ENCODE measurements at regions not wholly inside any gene's neighbourhood (a gene's known extent, or its start where the extent isn't known, plus 50 kb on each side); places are given as distances from the start of the nearest gene placed in this dataset.

DNA sequence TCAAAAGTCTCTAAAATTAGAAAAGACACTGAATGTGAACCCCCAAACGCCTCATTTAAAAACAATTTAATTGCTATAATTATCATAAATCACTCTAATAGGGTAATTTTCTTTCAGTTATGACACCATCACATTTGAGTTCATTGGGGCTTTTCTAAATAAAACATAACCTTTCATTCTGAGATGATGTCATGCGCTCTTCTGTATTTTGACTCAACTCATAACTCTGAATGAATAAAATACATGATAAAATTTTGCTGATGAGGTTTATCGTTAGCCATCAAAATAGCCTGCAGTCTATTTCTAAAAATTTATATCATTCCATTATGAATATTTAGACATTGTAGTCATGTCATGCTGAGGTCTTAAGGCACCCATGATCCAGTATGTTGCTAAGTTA, 1099.7 kb downstream of the SUCLG1 start:
- TF ChIP-seq ZNF274 (IDR thresholded peaks at IDR 0.05; ENCODE audit: low read depth, low read length) (no peak), YY1 (IDR thresholded peaks at IDR 0.05; ENCODE audit: insufficient read depth, insufficient read length) (no peak)

Measured in NT2/D1 (cell line).